NCI-H446 treated with DMSO at 0.1 percent for 48 hours (cell line): ENCODE measurements at regions not wholly inside any gene's neighbourhood (a gene's known extent, or its start where the extent isn't known, plus 50 kb on each side); places are given as distances from the start of the nearest gene placed in this dataset.
A peak's percentile ranks its signal among the peaks of the same experiment; 100 is the strongest.
"Not testable (repeated sequence)": the region's sequence is repeated elsewhere in the genome, so short reads cannot be mapped to it uniquely, and the experiment has no call there.

ENCODE experiments used
- DNase-seq: peaks from one replicate; lab custom pipeline; 2025; lab: John Stamatoyannopoulos, UW

DNA sequence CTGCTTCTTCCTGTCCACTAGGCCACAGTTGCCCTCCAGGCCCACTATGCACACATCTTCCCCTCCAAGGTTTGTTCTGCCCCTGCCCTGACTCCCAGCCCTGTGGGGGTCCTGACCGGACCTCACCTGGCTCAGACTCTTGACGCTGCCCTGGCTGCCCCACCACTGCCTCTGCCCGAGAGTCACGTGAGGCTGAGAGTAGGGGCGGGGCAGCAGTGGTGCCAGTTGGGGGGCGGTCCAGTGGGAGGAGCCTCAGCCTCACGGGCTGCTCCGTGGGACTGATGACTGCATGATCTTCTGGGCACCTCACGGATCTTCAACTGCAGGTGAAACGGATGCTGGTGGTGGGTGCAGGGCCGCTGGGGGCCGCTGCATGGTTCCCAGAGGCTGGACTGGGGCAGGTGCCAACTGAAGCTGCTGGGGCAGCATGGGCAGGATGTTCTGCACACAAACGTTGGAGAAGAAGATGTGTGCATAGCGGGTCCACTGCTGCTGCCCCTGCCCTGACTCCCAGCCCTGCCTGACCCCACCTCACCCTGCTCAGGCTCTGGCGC, 77.6 kb downstream of the HHIPL2 start:
- DNase-seq, result not testable (repeated sequence)

DNA sequence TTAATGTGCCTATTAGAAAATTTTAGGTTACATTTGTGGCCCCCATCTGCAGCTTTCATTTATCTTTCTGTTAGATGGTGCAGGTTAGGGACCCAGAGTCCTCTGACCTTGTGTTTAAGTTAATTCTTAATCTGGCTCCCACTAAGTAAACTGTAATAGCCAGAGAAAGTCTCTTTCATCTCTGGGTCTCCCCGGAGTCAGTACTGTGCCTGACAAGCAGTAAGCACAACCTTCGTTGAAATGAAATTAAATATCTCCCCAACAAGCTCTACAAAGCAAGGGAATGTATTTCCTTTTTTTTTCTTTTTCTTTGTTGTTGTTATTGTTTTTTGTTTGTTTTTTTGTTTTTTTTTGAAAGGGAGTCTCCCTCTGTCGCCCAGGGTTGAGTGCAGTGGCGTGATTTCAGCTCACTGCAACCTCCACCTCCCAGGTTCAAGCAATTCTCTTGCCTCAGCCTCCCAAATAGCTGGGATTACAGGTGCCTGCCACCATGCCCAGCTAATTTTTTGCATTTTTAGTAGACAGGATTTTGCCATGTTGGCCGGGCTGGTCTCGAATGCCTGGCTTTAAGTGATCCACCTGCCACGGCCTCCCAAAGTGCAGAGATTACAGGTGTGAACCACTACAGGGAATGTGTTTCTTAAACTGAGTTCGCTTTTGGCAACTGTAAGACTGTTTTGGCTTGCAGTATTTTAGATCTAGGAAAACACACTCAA, 81.6 kb downstream of the HHIPL2 start:
- no peak for DNase-seq

DNA sequence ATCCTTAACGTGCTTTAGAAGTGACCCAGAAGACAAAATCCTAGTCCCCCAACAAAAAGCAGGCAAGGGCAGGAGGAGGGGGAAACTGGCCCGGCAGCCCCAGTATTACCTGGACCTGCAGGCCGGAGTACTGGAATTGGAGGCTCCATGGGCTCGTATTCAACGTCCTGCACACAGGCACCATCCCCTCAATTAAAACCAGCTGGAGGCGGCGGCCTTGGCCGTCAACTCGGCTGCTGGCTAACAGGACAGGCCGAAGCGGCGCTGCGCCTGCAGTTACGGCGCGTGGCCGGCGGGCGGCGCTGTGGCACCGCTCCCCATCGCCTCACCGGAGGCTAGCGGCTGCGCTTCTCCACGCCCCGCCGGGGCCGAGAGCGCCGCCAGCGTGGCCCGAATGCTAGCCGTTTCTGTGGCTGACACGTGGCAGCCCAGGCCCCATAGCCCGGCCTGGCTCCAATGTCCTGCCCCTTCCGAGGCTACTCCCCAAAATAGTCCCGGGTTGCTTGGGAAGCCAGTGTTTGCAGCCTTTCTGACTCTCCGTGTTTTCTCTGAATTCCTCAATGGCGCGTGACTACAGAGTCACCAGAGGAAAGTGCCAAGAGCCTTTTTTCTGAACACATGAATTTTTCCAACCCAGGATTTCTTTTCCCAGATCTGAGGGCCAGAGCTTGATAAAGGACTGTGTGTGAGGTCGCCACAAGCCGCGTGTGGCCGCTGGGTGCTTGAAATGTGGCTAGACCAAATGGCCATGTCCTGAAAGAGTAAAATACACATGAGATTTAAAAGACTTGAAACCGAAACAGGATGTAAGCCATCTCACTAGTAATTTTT, 82.5 kb downstream of the HHIPL2 start:
- DNase-seq, result peak; percentile 82

DNA sequence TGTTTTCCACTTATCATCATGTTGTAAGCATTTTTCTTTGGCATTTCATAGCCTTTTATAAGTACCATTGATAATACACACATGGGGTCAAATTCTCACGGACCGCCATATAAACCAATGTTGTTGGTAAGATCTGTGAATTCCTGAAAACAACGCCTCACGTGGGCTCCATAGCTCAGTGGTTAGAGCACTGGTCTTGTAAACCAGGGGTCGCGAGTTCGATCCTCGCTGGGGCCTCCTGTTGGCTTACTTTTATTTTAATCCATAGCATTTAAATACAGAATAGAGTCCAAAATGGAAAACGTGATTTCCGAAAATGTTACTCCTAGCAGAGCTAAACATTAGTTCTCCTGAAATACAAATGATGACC, 83.1 kb downstream of the HHIPL2 start:
- peak; percentile 22 for DNase-seq

DNA sequence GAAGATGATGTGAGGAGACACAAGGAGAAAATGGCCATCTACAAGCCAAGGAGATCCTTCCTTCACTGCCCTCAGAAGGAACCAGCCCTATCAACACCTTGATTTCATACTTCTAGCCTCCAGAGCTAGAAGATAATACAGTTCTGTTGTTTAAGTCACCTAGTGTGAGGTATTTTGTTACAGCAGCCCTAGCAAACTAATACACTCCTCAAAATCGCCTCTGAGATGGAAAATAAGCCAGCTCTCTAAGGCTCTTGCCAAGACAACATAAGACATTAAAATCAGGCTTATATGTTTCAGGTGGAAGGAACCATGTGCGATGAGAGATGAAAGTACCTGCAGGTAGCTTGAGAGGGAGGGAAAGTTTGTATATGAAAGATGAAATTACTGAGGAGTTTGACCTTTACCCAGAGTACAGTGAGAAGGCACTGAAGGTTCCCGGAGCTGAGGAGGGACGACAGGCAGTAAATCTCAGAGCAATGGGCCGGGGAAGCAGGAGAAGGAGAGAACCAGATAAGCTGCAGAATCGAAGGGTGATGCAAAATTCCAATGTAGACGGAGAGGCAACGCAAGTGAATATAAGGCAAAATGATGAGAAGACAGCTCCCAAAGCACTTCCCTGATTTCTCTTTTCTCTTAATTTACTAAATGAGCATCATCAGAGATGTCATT, 84.7 kb downstream of the HHIPL2 start:
- DNase-seq, result no peak

DNA sequence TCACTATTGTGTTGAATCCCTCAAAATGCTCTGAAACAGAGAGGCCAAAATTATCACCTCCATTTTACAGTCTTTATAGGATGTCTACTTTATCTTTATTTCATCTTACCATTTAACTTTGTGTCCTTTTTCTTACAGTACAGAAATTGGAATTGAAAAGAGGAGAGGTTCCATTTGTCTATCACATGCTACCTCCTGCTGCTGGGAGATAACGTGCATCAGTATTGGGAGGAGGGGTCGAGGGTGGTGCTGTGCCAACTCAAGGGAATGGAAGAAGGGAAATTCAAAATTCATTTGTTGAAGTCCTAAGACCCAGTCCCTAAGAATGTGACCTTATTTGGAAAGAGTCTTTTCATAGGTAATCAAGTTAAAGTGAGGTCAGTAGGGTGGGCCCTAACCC, 85.3 kb downstream of the HHIPL2 start:
- DNase-seq, result no peak

DNA sequence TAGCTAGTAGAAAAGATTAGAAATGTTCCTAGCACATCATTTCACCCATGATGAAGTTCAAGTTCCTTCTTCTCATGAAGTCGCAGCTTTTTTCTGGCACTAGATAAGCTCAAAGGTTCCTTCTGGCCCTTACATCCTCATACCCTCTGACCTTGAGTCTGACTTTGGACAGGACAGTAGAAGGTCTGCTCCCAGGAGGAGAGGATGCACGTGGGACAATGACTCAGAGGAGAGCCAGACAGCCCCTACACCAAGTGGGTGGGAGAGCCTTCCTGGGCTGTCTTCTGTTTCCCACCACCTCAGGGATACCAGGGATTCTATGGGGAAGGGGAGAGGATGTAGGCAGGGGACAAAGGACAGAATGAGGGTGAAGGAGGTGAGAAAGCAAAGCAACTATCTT, 86.0 kb downstream of the HHIPL2 start:
- DNase-seq, result no peak

DNA sequence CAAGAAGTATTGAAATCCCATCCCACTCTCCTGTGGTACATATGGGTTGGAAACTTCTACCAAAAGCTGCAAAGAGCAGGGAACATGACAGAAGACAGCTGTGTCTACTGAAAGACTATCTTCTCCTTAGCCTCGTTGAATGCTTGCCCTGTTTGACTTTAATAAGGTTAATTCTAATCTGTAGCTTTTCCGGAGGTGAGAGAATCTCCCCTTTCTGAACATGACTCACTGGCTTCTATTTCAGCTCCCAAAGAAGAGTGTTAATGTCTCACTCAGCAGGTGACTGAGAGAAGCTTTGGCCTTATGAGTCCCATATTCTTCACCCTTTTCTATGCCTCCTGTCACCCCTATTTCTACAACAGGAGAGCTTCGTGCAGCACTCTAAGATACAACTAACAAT, 88.3 kb downstream of the HHIPL2 start:
- no peak for DNase-seq

DNA sequence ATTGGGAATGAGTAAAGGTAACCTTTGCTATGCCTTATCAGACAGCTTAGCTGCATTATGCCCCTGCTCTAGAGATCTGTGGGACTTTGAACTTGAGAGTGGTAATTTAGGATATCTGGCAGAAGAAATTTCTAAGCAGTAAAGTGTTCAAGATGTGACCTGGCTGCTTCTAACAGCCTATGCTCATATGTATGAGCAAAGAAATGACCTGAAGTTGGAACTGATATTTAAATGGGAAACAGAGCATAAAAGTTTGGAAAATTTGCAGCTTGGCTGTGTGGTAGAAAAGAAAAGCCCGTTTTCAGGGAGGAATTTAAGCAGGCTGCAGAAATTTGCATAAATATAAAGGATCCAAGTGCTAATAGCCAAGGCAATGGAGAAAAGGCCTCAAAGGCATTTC, 90.4 kb downstream of the HHIPL2 start:
- DNase-seq, result no peak

DNA sequence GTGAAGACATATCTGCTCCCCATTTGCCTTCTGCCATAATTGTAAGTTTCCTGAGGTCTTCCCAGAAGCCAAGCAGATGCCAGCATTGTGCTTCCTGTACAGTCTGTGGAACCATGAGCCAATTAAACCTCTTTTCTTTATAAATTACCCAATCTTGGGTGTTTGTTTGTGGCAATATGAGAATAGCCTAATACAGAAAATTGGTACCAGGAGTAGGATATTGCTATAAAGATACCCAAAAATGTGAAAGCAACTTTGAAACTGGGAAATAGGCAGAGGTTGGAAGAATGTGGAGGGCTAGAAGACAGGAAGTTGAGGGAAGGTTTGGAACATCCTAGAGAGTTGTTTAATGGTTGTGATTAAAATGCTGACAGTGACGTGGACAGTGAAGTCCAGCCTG, 90.8 kb downstream of the HHIPL2 start:
- DNase-seq, result no peak

DNA sequence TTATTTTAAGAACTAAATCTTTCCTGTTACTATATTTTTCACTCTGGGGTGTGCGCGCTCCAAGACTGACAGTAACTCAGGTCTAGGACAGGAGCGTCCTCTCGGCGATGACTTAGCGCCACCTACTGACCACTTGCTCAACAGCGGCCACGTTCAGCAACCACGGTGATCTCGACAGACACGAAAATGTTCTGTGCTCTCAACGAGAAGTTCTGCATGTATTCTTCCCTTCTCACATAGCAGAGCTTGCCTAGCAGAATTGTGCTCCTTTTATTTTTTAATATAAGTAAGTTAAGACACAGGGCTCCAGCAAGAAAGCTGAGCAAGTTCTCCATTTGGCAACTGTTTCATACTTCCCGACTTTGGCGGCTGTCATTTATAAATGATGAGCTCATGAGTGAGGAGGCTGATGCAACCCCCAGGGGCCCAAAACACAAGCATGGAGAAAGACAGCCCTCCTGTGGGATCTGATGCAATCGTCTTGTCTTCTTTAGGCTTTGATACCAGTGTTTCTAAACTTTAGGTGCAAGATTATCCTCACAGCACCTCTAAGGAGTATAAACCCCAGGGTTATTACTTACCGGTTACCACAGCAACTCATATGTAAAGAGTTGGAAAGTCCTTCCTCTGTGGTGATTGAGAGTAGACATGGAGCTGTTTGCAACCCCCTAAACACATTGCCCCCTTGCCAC, 92.6 kb downstream of the HHIPL2 start:
- peak; percentile 75 for DNase-seq

DNA sequence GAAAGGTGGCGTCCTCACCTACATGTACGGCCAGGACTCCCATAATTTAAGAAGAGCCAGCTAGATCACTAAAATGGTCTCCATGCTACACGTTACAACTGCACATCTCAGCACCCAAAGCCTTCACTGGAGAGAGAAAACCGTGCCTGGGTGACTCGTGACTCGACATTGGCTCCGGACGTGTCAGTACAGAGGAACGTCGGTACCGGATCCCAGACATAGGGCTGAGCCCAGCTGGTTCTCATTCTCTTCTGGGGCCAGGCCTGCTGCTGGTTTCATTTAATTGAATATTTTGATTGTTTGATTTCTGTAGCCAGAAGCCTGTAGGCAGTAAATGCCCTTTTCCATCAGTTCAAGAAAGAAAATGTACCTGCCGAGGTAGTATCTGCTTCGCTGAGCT, 93.1 kb downstream of the HHIPL2 start:
- no peak for DNase-seq

DNA sequence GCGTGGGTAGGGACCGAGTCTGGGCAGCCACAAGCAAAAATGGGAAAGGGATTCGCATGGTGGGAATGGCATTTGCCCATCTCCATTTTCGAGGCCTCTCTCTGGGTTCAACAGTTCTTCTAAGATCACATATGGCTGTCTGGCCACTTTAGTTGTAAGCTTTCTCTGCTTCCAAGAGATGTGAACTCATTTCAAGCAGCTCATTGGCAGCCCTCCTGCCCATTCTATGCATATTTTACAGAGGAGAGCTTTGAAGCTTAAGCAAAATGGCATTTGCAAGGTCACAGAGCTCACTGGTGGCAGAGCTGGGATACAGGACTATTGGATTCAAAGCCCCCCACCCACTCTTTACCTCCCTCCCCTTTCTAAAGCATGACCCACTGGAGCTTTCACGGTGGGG, 93.7 kb downstream of the HHIPL2 start:
- DNase-seq, result no peak

DNA sequence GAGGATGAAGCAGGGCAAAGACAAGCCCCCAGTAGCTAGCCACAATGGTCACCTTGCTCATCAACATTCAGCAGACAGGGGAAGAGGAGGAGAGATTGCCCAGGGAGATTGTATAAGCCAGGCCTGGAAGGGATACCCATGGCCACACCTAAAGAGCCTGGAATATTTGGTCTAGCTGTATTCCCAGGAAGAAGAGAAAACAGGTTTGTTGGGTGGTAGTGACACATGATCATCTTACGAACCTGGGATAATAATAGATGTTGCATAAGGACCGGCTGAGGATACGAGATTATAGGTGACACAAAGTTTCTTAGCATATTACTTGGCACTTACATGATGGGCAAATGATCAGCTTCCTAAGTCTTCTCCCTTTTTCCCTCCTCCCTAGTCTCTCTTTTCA, 95.9 kb downstream of the HHIPL2 start:
- no peak for DNase-seq

DNA sequence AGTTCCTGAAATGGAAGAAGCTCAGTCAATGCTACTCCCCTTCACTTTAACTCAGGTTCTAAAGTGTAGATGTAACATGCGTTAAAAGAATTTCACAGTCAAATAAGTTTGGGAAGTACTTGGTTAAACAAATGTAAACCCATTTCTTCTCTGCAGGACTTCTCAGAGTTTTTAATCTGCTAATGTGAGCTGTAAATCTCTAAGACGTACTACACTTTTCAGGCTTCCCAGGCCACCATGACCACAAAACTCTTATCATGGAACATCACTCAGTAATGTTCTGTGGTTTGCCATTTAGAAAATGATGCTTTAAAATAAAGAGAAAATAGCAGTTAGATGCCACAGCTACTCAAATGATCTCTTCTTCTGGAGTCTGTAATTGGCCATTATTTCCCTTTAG, 104.3 kb downstream of the HHIPL2 start:
- DNase-seq, result no peak

DNA sequence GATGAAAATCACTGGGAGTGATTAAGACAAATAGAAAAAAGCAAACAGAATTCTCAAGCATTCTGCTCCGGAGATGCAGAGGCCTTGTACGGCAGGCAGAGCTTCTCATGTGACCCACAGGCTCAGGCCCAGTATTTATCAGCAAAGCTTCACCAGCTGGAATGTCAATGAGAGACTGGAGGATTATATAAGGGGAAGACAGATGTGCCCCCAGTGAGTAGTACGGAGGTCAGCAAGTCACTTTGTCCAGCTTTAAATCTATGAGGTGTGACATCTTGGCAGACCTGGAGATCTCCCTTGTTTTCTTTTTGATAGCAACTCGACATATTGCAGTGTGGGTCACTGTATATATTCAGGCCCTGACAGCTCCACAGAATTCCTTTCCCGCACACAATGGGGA, 106.8 kb downstream of the HHIPL2 start:
- DNase-seq, result no peak

DNA sequence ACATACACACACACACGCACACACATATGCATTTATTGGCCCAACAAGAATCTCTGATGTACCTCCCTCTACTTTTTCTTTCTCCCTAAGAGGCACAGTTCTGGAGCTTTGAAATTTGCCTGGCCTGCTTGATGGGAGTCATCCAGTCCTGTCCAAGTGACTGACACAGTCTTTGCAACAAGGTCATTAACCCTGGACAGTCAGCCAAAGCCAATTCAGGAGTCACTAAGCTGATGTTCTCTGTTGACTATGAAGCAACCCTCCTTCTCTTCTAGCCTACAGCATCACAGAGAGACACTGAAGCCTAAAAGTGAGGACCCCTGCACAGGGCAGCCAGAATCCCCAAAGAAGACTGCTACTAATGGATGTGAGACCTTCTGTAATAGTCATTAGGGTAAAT, 123.1 kb downstream of the HHIPL2 start:
- DNase-seq, result no peak

DNA sequence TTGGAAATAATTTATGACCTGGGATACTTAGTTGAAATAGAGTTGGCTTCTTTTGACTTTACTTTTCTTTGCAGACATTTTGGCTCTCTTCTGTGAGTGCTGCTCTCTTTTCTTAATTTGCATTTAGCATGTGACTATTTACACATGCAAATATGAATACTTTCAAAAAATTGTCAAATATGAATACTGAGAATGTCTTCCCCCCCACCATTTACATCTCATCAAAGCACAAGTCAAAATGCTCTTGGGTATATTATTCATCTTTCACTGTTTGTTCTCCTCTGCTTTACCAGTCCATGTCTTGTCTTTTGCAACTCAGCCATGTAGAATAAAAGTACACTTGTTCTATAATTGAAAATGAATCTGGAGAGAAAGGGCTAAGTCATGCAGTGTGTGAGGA, 126.5 kb downstream of the HHIPL2 start:
- DNase-seq, result no peak

DNA sequence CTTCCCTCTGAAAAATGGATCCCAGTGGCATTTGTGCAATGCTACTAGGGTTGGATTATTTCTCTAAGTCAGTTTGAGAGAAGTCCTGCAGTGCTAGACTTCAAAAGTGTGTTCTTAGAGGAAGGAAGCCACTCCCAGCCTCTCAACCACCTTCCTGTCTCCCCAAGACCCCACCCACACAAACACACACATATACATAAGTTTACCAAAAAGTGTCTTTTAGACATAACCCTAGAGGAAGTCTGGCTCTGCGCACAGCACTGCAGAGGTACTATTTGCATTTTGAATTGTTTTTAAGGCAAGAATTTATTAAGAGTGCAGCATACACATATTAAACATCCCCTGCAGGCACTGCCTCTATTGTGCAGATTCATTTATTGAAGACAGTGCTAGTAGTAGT, 127.3 kb downstream of the HHIPL2 start:
- no peak for DNase-seq

DNA sequence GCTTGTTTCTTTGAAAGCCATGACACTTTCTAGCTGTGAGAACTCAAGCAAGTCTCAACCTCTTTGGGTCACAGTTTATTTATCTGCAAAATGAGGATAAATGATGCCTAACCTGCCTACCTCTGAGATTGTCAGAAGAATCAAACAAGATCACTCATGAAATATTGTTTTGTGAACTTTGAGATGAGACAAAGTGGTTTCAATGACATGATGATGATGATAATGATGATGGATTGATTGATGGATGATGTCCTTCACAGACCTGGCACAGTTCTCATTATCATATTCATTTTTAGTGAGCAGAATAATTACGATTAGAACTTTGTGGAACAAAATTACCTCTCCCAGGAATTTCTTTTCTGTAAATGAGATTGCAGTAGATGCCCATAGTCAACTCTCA, 129.2 kb downstream of the HHIPL2 start:
- DNase-seq, result no peak

DNA sequence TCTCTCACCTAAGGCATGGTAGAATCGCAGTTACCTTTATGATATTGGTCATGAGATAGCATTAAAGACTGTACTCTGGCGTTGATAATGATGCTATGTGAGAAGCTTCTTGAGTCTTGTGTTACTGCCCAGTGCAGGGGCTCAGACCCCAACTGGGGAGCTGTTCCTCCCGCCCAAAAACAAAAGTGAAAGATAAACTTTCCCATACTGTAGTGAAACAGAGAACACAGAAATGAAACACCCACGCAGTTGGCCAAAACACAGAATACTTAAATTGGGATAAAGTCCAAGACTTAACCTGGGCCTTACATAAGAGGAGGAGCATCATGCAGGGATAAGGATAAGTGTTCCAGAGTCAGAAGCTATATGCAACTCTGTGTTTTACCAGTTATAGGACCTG, 130.6 kb downstream of the HHIPL2 start:
- no peak for DNase-seq
